Activated CD8-positive, alpha-beta T cell treated with anti-CD3 and anti-CD28 coated beads, Interleukin-2, amount 10 ng/mL, durations not matched to agents 7 days and 5 days (primary cell): ENCODE measurements at regions not wholly inside any gene's neighbourhood (a gene's known extent, or its start where the extent isn't known, plus 50 kb on each side); places are given as distances from the start of the nearest gene placed in this dataset.

Experiments
- ATAC-seq: fragments of 150-1000 bp; cut with Tn5 transposase; one replicate; pipeline ENCODE4 v1.10.0; 2021; ENCODE audit warnings: moderate library complexity
- CTCF ChIA-PET: fragments of 350-600 bp; sonication (Branson Sonifier 250); formaldehyde crosslinking; loops from one replicate; lab custom pipeline; 2021; ENCODE audit warnings: antibody characterized with exemption; lab: Charles Lee
- POLR2A ChIA-PET: fragments of 350-600 bp; sonication (Branson Sonifier 250); formaldehyde crosslinking; loops from one replicate; lab custom pipeline; 2021; ENCODE audit warnings: antibody characterized with exemption; lab: Charles Lee
- DNase-seq: peaks from one replicate; pipeline ENCODE4 v3.0.0-alpha.2; 2020
- H3K27ac Mint-ChIP-seq: one replicate; pipeline ENCODE4 v1.8.0; 2021; ENCODE audit warnings: mild to moderate bottlenecking, mixed read lengths
- H3K27me3 Mint-ChIP-seq: one replicate; pipeline ENCODE4 v1.8.0; 2021; ENCODE audit warnings: low read depth, mixed read lengths
- H3K36me3 Mint-ChIP-seq: one replicate; pipeline ENCODE4 v1.8.0; 2021; ENCODE audit warnings: low read depth, mixed read lengths
- H3K4me1 Mint-ChIP-seq: one replicate; pipeline ENCODE4 v1.8.0; 2021; ENCODE audit warnings: low read depth, mixed read lengths
- H3K4me3 Mint-ChIP-seq: one replicate; pipeline ENCODE4 v1.8.0; 2021; ENCODE audit warnings: mild to moderate bottlenecking, mixed read lengths
- H3K9me3 Mint-ChIP-seq: one replicate; pipeline ENCODE4 v1.8.0; 2022; ENCODE audit warnings: mixed read lengths; ENCODE audit not compliant: insufficient read depth

- H3K27ac Mint-ChIP-seq, result no peak overlapping the region
- CTCF ChIA-PET, result no interaction called here
Observed at GRCh38 chr12:58291106-58291505, 349.7 kb downstream of the ATP23 start.

GRCh38 chr12:58293308-58293982 is 352.1 kb downstream of the ATP23 start:
- Mint-ChIP-seq H3K9me3 (no peaks in the 10 kb centered on the region), H3K36me3 (no peaks in the 10 kb centered on the region), H3K27ac (no peak overlapping the region), H3K27me3 (no peaks in the 10 kb centered on the region), H3K4me1 (no peaks in the 10 kb centered on the region), H3K4me3 (no peak overlapping the region)
- CTCF ChIA-PET, result no interaction called here
- ATAC-seq (no peak), DNase-seq (no peak)
- POLR2A ChIA-PET, result no interaction called here

More at GRCh38 chr12:58291106-58291505, 349.7 kb downstream of the ATP23 start:
- POLR2A ChIA-PET, result no interaction called here
- H3K36me3 Mint-ChIP-seq, result no peaks in the 10 kb centered on the region
- no peaks in the 10 kb centered on the region for H3K9me3 Mint-ChIP-seq
- H3K27me3 Mint-ChIP-seq, result no peaks in the 10 kb centered on the region
- no peaks in the 10 kb centered on the region for H3K4me1 Mint-ChIP-seq
- DNase-seq (no peak), ATAC-seq (no peak)
- no peak overlapping the region for H3K4me3 Mint-ChIP-seq

GRCh38 chr12:58295268-58295667 is 353.9 kb downstream of the ATP23 start:
- no peak overlapping the region for H3K4me3 Mint-ChIP-seq
- POLR2A ChIA-PET, result no interaction called here
- no peak overlapping the region for H3K27ac Mint-ChIP-seq

GRCh38 chr12:58296863-58297262 is 355.5 kb downstream of the ATP23 start:
- Mint-ChIP-seq H3K9me3 (no peaks in the 10 kb centered on the region), H3K36me3 (no peaks in the 10 kb centered on the region), H3K27me3 (no peaks in the 10 kb centered on the region), H3K4me3 (no peak overlapping the region), H3K27ac (no peak overlapping the region), H3K4me1 (no peaks in the 10 kb centered on the region)
- no peak for ATAC-seq
- ChIA-PET POLR2A (no interaction called here), CTCF (no interaction called here)
- DNase-seq, result no peak

More at GRCh38 chr12:58295268-58295667, 353.9 kb downstream of the ATP23 start:
- H3K36me3 Mint-ChIP-seq, result no peaks in the 10 kb centered on the region
- no peaks in the 10 kb centered on the region for H3K27me3 Mint-ChIP-seq
- ATAC-seq (no peak), DNase-seq (no peak)
- H3K9me3 Mint-ChIP-seq, result no peaks in the 10 kb centered on the region
- no peaks in the 10 kb centered on the region for H3K4me1 Mint-ChIP-seq
- CTCF ChIA-PET, result no interaction called here

GRCh38 chr12:58298803-58299202 is 357.4 kb downstream of the ATP23 start:
- H3K4me3 Mint-ChIP-seq, result no peak overlapping the region
- DNase-seq, result no peak
- no peak for ATAC-seq
- no peak overlapping the region for H3K27ac Mint-ChIP-seq
- H3K9me3 Mint-ChIP-seq, result no peaks in the 10 kb centered on the region
- CTCF ChIA-PET, result no interaction called here
- no peaks in the 10 kb centered on the region for H3K36me3 Mint-ChIP-seq
- H3K27me3 Mint-ChIP-seq, result no peaks in the 10 kb centered on the region
- no peaks in the 10 kb centered on the region for H3K4me1 Mint-ChIP-seq
- POLR2A ChIA-PET, result no interaction called here

GRCh38 chr12:58299371-58299770 is 358.0 kb downstream of the ATP23 start:
- CTCF ChIA-PET, result no interaction called here
- Mint-ChIP-seq H3K27me3 (no peaks in the 10 kb centered on the region), H3K9me3 (no peaks in the 10 kb centered on the region), H3K27ac (no peak overlapping the region), H3K36me3 (no peaks in the 10 kb centered on the region), H3K4me3 (no peak overlapping the region), H3K4me1 (no peaks in the 10 kb centered on the region)
- POLR2A ChIA-PET, result no interaction called here
- DNase-seq (no peak), ATAC-seq (no peak)

GRCh38 chr12:58301038-58301729 is 359.8 kb downstream of the ATP23 start:
- H3K36me3 Mint-ChIP-seq, result no peaks in the 10 kb centered on the region
- no peaks in the 10 kb centered on the region for H3K4me1 Mint-ChIP-seq
- no peaks in the 10 kb centered on the region for H3K9me3 Mint-ChIP-seq
- ChIA-PET CTCF (no interaction called here), POLR2A (no interaction called here)
- no peak overlapping the region for H3K4me3 Mint-ChIP-seq
- no peak overlapping the region for H3K27ac Mint-ChIP-seq
- H3K27me3 Mint-ChIP-seq, result no peaks in the 10 kb centered on the region
- no peak for DNase-seq
- no peak for ATAC-seq

GRCh38 chr12:58301730-58302122 is 360.4 kb downstream of the ATP23 start:
- POLR2A ChIA-PET, result no interaction called here

GRCh38 chr12:58302487-58303011 is 361.2 kb downstream of the ATP23 start:
- ChIA-PET POLR2A (no interaction called here), CTCF (no interaction called here)
- Mint-ChIP-seq H3K4me1 (no peaks in the 10 kb centered on the region), H3K36me3 (no peaks in the 10 kb centered on the region), H3K27me3 (no peaks in the 10 kb centered on the region), H3K27ac (no peak overlapping the region), H3K4me3 (no peak overlapping the region), H3K9me3 (no peaks in the 10 kb centered on the region)
- no peak for DNase-seq
- no peak for ATAC-seq

More at GRCh38 chr12:58301730-58302122, 360.4 kb downstream of the ATP23 start:
- no peak overlapping the region for H3K4me3 Mint-ChIP-seq
- no peaks in the 10 kb centered on the region for H3K27me3 Mint-ChIP-seq
- CTCF ChIA-PET, result no interaction called here
- no peaks in the 10 kb centered on the region for H3K36me3 Mint-ChIP-seq
- no peaks in the 10 kb centered on the region for H3K9me3 Mint-ChIP-seq
- ATAC-seq (no peak), DNase-seq (no peak)
- no peaks in the 10 kb centered on the region for H3K4me1 Mint-ChIP-seq
- no peak overlapping the region for H3K27ac Mint-ChIP-seq

GRCh38 chr12:58306266-58307000 is 365.1 kb downstream of the ATP23 start:
- no peaks in the 10 kb centered on the region for H3K36me3 Mint-ChIP-seq
- H3K4me3 Mint-ChIP-seq, result no peak overlapping the region
- POLR2A ChIA-PET, result no interaction called here
- CTCF ChIA-PET, result no interaction called here
- no peaks in the 10 kb centered on the region for H3K4me1 Mint-ChIP-seq
- no peaks in the 10 kb centered on the region for H3K27me3 Mint-ChIP-seq
- no peak overlapping the region for H3K27ac Mint-ChIP-seq
- DNase-seq (no peak), ATAC-seq (no peak)
- H3K9me3 Mint-ChIP-seq, result no peaks in the 10 kb centered on the region

- Mint-ChIP-seq H3K4me1 (no peaks in the 10 kb centered on the region), H3K36me3 (no peaks in the 10 kb centered on the region), H3K27me3 (no peaks in the 10 kb centered on the region), H3K9me3 (no peaks in the 10 kb centered on the region), H3K27ac (no peak overlapping the region), H3K4me3 (no peak overlapping the region)
- ATAC-seq (no peak), DNase-seq (no peak)
- CTCF ChIA-PET, result no interaction called here
- POLR2A ChIA-PET, result no interaction called here
Observed at GRCh38 chr12:58309806-58310205, 368.4 kb downstream of the ATP23 start.

GRCh38 chr12:58310368-58310767 is 369.0 kb downstream of the ATP23 start:
- Mint-ChIP-seq H3K27me3 (no peaks in the 10 kb centered on the region), H3K4me3 (no peak overlapping the region), H3K27ac (no peak overlapping the region), H3K36me3 (no peaks in the 10 kb centered on the region), H3K9me3 (no peaks in the 10 kb centered on the region), H3K4me1 (no peaks in the 10 kb centered on the region)
- DNase-seq (no peak), ATAC-seq (no peak)
- ChIA-PET POLR2A (no interaction called here), CTCF (no interaction called here)
